A549 (cell line): ENCODE measurements at regions not wholly inside any gene's neighbourhood (a gene's known extent, or its start where the extent isn't known, plus 50 kb on each side); places are given as distances from the start of the nearest gene placed in this dataset.

ENCODE experiments used
- ATAC-seq, 2 experiments: fragments of 200-7000 bp in 1 of 2; fragments of >200 bp in 1 of 2; cut with Nextera tagmentation in 1 of 2; cut with Tn5 transposase in 1 of 2; 3 replicates each; pipeline versions ENCODE4 v1.8.0 to v1.9.1; 2018 to 2020; ENCODE audit warnings: mild to moderate bottlenecking in 1 of 2, moderate library complexity in 1 of 2
- CTCF ChIA-PET: fragments of 300-600 bp; sonication (Branson Sonifier 250); formaldehyde crosslinking; extraction: SDS; loops from one replicate; lab custom pipeline; 2021; ENCODE audit warnings: antibody characterized with exemption, inconsistent platforms; lab: Yijun Ruan, JAX
- POLR2A ChIA-PET: fragments of 350-600 bp; formaldehyde crosslinking; extraction: SDS; loops from one replicate; lab custom pipeline; 2021; ENCODE audit warnings: antibody characterized with exemption, inconsistent platforms; lab: Yijun Ruan, JAX
- DNase-seq, 2 experiments: peaks; one replicate each; pipeline versions ENCODE4 v3.0.0 to v3.0.0-alpha.2; 2011 to 2016; ENCODE audit warnings: low read depth in 1 of 2, low spot score in 1 of 2
- FAIRE-seq: peaks from 2 replicates; lab custom pipeline; 2011; peaks lifted over from hg19 to GRCh38; lab: Jason Lieb, UNC
- H3K27ac ChIP-seq, 2 experiments: fragments of >200 bp; sonication (Bioruptor Twin); formaldehyde crosslinking; 3 replicates each; pipeline ENCODE4 v1.5.1; 2016 to 2017
- H3K4me1 ChIP-seq: fragments of >200 bp; sonication (Bioruptor Twin); formaldehyde crosslinking; 3 replicates; pipeline ENCODE4 v1.6.1; 2016
- H3K4me2 ChIP-seq: fragments of >200 bp; sonication (Bioruptor Twin); formaldehyde crosslinking; 3 replicates; pipeline ENCODE4 v1.6.1; 2016
- H3K4me3 ChIP-seq: fragments of >200 bp; sonication (Bioruptor Twin); formaldehyde crosslinking; 3 replicates; pipeline ENCODE4 v1.5.1; 2016
- H3K9me3 ChIP-seq: fragments of >200 bp; sonication (Bioruptor Twin); formaldehyde crosslinking; 3 replicates; pipeline ENCODE4 v1.6.1; 2016
- CBX2 ChIP-seq: fragments of 200-600 bp; sonication (generic); IDR thresholded peaks from 2 replicates; pipeline ENCODE4 v1.6.1; 2016; ENCODE audit warnings: low read depth, mild to moderate bottlenecking, borderline replicate concordance
- CBX8 ChIP-seq: fragments of 200-600 bp; sonication (generic); IDR thresholded peaks from 2 replicates; pipeline ENCODE4 v1.6.1; 2016
- CTCF ChIP-seq: fragments of >200 bp; sonication (Bioruptor Twin); formaldehyde crosslinking; IDR thresholded peaks from 3 replicates; pipeline ENCODE4 v1.5.1; 2016
- ELK1 ChIP-seq: fragments of 150-350 bp; IDR thresholded peaks from 2 replicates; pipeline ENCODE4 v1.6.1; 2014; ENCODE audit warnings: low read depth, mild to moderate bottlenecking, low read length
- ESRRA ChIP-seq: fragments of 150-350 bp; IDR thresholded peaks from 2 replicates; pipeline ENCODE4 v1.6.1; 2014; ENCODE audit warnings: mild to moderate bottlenecking, low read length, borderline replicate concordance
- HDAC2 ChIP-seq: fragments of 200-600 bp; sonication (generic); IDR thresholded peaks from 2 replicates; pipeline ENCODE4 v1.6.1; 2016
- HMGXB4 ChIP-seq: fragments of 250-450 bp; sonication (Bioruptor Pico); IDR thresholded peaks from 2 replicates; pipeline ENCODE4 v1.5.0; 2021; ENCODE audit warnings: mild to moderate bottlenecking, moderate library complexity, borderline replicate concordance
- HOXA7 ChIP-seq: fragments of 250-450 bp; sonication (Bioruptor Pico); IDR thresholded peaks from 2 replicates; pipeline ENCODE4 v1.5.0; 2020; ENCODE audit warnings: mild to moderate bottlenecking, moderate library complexity
- HOXB5 ChIP-seq: fragments of 250-450 bp; sonication (Bioruptor Pico); IDR thresholded peaks from 2 replicates; pipeline ENCODE4 v1.5.0; 2020; ENCODE audit warnings: mild to moderate bottlenecking, moderate library complexity
- MAFK ChIP-seq: fragments of 450-650 bp; IDR thresholded peaks from 2 replicates; pipeline ENCODE4 v1.6.1; 2014; ENCODE audit not compliant: partially characterized antibody
- MAX ChIP-seq: IDR thresholded peaks from 2 replicates; pipeline ENCODE4 v1.6.1; 2012
- MAZ ChIP-seq: fragments of 150-350 bp; IDR thresholded peaks from 2 replicates; pipeline ENCODE4 v1.6.1; 2014; ENCODE audit warnings: antibody characterized with exemption, low read depth, low read length, borderline replicate concordance
- NR3C1 ChIP-seq: fragments of >200 bp; sonication (Bioruptor Twin); formaldehyde crosslinking; IDR thresholded peaks from 3 replicates; pipeline ENCODE4 v1.6.1; 2017
- PBX3 ChIP-seq: IDR thresholded peaks from 2 replicates; pipeline ENCODE4 v1.6.1; 2012
- POLR2A ChIP-seq: IDR thresholded peaks from 2 replicates; pipeline ENCODE4 v1.6.1; 2012; ENCODE audit warnings: mild to moderate bottlenecking, low read length
- RARB ChIP-seq: fragments of 250-450 bp; sonication (Bioruptor Pico); IDR thresholded peaks from 2 replicates; pipeline ENCODE4 v1.8.0; 2021; ENCODE audit warnings: mild to moderate bottlenecking, moderate library complexity
- REST ChIP-seq: fragments of 200-600 bp; sonication (generic); IDR thresholded peaks from 2 replicates; pipeline ENCODE4 v1.6.1; 2016; ENCODE audit warnings: antibody characterized with exemption, mild to moderate bottlenecking, moderate library complexity
- SMC3 ChIP-seq: fragments of >200 bp; sonication (Bioruptor Twin); formaldehyde crosslinking; IDR thresholded peaks from 3 replicates; pipeline ENCODE4 v1.6.1; 2018; ENCODE audit warnings: inconsistent platforms
- SREBF2 ChIP-seq: fragments of 450-650 bp; IDR thresholded peaks from 2 replicates; pipeline ENCODE4 v1.6.1; 2014; ENCODE audit warnings: mild to moderate bottlenecking, moderate library complexity
- TFCP2L1 ChIP-seq: fragments of 250-450 bp; sonication (Bioruptor Pico); IDR thresholded peaks from 2 replicates; pipeline ENCODE4 v1.5.0; 2021; ENCODE audit warnings: mild to moderate bottlenecking
- TP53 ChIP-seq: fragments of 250-450 bp; sonication (Bioruptor Pico); IDR thresholded peaks from 2 replicates; pipeline ENCODE4 v1.5.0; 2021; ENCODE audit warnings: mild to moderate bottlenecking, moderate library complexity
- ZC3H11A ChIP-seq: fragments of 450-650 bp; IDR thresholded peaks from 2 replicates; pipeline ENCODE4 v1.6.1; 2014; ENCODE audit warnings: antibody characterized with exemption, mild to moderate bottlenecking
- ZFP36 ChIP-seq: fragments of 450-650 bp; IDR thresholded peaks from 2 replicates; pipeline ENCODE4 v1.6.1; 2014; ENCODE audit warnings: borderline replicate concordance; ENCODE audit not compliant: partially characterized antibody
- WGBS: methylation state at CpG from one replicate; pipeline ENCODE4 v1.1.6; 2017; ENCODE audit errors: missing lambda C conversion rate; 5-methylcytosine and 5-hydroxymethylcytosine counted together

GRCh38 chr3:190984502-190985244 lies 122.2 kb upstream of the GMNC start:
- FAIRE-seq, result no peak
- Histone ChIP-seq H3K4me3 (no peak overlapping the region), H3K9me3 (no peaks in the 10 kb centered on the region), H3K4me2 (no peak overlapping the region), H3K4me1 (no peaks in the 10 kb centered on the region), H3K27ac (no peak overlapping the region)
- WGBS, result 33% methylated on average over 4 of the region's 4 CpGs
- no peak for DNase-seq
- POLR2A ChIA-PET, result no interaction called here
- ATAC-seq, result no peak
- CTCF ChIA-PET, result no interaction called here
- TF ChIP-seq MAFK (peak; percentile 43), POLR2A (no peak)
- TF ChIP-seq, all 56 proteins: peak for 1

- H3K27ac ChIP-seq, result no peak overlapping the region
- H3K4me2 ChIP-seq, result no peak overlapping the region
- CTCF ChIA-PET, result no interaction called here
- TF ChIP-seq TFCP2L1 (CRISPR knock-in tag) (no peak), MAX (no peak), ELK1 (no peak), POLR2A (no peak), PBX3 (no peak), ESRRA (no peak), ZC3H11A (no peak), NR3C1 (no peak), MAZ (no peak)
- no peak for FAIRE-seq
- POLR2A ChIA-PET, result no interaction called here
- no peak overlapping the region for H3K4me3 ChIP-seq
- H3K9me3 ChIP-seq, result no peaks in the 10 kb centered on the region
- ATAC-seq, result no peak
- no peak for DNase-seq
- WGBS, result 33% methylated on average over 1 of the region's 1 CpG
- H3K4me1 ChIP-seq, result no peaks in the 10 kb centered on the region
Observed at GRCh38 chr3:190983875-190984274, 121.4 kb upstream of the GMNC start.

GRCh38 chr3:190973771-190974170 lies 111.3 kb upstream of the GMNC start:
- no peaks in the 10 kb centered on the region for H3K4me1 ChIP-seq
- CTCF ChIA-PET, result no interaction called here
- ATAC-seq (no peak), FAIRE-seq (no peak), DNase-seq (no peak)
- H3K27ac ChIP-seq, result no peak overlapping the region
- H3K4me3 ChIP-seq, result no peak overlapping the region
- no peak overlapping the region for H3K4me2 ChIP-seq
- H3K9me3 ChIP-seq, result no peaks in the 10 kb centered on the region
- WGBS, result 77% methylated on average over 3 of the region's 3 CpGs
- POLR2A ChIA-PET, result no interaction called here
- TF ChIP-seq HMGXB4 (CRISPR knock-in tag) (no peak), HOXB5 (CRISPR knock-in tag) (no peak), REST (no peak), SREBF2 (no peak), TP53 (no peak), SMC3 (no peak), HOXA7 (CRISPR knock-in tag) (no peak), CTCF (no peak), MAFK (no peak), HDAC2 (no peak), NR3C1 (no peak), POLR2A (no peak), ZFP36 (no peak), CBX2 (no peak), RARB (CRISPR knock-in tag) (no peak), CBX8 (no peak), ELK1 (no peak)
